Esophagus squamous epithelium (tissue), 4 donors: ENCODE measurements at regions not wholly inside any gene's neighbourhood (a gene's known extent, or its start where the extent isn't known, plus 50 kb on each side); places are given as distances from the start of the nearest gene placed in this dataset.

Source experiments
- POLR2A ChIP-seq, 4 donors: fragments of 450-650 bp; IDR thresholded peaks; one replicate each; pipeline ENCODE4 v1.6.1; 2017; ENCODE audit warnings: antibody characterized with exemption in 4 of 4, mild to moderate bottlenecking in 4 of 4, moderate library complexity in 3 of 4
- TF ChIP-seq, protein P1 (sequence below), 6 experiments: fragments of 450-650 bp in 4 of 6; fragments of 200-600 bp in 2 of 6; sonication (generic) in 2 of 6; IDR thresholded peaks; one replicate each; pipeline ENCODE4 v1.5.1; 2016 to 2019; ENCODE audit warnings: antibody characterized with exemption in 6 of 6, mild to moderate bottlenecking in 4 of 6, moderate library complexity in 4 of 6

DNA sequence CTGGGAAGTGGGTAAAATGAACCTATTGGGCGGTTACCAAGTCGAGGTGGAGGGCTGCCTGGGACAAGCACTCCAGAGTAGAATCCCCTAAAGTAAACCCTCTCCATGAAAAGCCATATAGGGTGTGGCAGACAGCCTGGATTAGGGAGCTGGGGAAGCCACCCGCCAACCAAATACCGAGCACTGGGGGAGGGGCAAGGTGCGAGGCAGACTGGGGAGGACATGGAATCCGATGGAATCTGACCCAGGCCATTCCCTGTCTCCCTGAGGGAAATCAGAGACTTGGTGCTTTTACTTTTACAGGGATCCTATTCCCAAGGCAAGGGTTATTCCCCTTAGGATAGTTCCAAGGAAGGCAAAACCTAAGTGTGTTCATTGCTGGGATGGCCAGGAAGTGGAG, 130.9 kb upstream of the HSD17B12 start:
- TF ChIP-seq, protein P1, sequence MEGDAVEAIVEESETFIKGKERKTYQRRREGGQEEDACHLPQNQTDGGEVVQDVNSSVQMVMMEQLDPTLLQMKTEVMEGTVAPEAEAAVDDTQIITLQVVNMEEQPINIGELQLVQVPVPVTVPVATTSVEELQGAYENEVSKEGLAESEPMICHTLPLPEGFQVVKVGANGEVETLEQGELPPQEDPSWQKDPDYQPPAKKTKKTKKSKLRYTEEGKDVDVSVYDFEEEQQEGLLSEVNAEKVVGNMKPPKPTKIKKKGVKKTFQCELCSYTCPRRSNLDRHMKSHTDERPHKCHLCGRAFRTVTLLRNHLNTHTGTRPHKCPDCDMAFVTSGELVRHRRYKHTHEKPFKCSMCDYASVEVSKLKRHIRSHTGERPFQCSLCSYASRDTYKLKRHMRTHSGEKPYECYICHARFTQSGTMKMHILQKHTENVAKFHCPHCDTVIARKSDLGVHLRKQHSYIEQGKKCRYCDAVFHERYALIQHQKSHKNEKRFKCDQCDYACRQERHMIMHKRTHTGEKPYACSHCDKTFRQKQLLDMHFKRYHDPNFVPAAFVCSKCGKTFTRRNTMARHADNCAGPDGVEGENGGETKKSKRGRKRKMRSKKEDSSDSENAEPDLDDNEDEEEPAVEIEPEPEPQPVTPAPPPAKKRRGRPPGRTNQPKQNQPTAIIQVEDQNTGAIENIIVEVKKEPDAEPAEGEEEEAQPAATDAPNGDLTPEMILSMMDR (IDR thresholded peaks at IDR 0.05): no peak
- no peak for TF ChIP-seq POLR2A (IDR thresholded peaks at IDR 0.05)
